Activated CD4-positive, CD25-positive, alpha-beta regulatory T cell treated with anti-CD3 and anti-CD28 coated beads, Interleukin-2, amount 50 U/mL, for 16 hours (primary cell): ENCODE measurements at regions not wholly inside any gene's neighbourhood (a gene's known extent, or its start where the extent isn't known, plus 50 kb on each side); places are given as distances from the start of the nearest gene placed in this dataset.

Experiments used
- DNase-seq: peaks from one replicate; pipeline ENCODE4 v3.0.0-alpha.2; 2020; ENCODE audit warnings: low read depth, low spot score

DNA sequence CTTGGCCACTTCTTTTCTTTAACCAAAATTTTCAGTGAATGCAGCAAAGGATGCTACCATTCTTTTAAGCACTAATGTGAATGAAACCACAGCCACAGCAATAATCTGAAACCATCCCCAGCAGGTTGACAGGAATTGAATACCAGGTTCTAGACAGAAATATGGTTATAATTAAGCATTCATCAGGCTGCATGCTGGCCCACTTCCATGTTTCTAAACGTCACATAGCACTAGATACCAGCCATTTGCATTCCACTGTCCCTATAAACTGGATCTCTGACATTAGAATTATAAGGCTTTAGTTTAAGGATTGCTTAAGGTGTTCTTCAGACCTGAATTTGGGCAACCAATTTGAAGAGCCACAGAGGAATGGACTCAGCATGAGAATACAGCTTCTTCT lies 340.8 kb upstream of the KLF6 start:
- no peak for DNase-seq

DNA sequence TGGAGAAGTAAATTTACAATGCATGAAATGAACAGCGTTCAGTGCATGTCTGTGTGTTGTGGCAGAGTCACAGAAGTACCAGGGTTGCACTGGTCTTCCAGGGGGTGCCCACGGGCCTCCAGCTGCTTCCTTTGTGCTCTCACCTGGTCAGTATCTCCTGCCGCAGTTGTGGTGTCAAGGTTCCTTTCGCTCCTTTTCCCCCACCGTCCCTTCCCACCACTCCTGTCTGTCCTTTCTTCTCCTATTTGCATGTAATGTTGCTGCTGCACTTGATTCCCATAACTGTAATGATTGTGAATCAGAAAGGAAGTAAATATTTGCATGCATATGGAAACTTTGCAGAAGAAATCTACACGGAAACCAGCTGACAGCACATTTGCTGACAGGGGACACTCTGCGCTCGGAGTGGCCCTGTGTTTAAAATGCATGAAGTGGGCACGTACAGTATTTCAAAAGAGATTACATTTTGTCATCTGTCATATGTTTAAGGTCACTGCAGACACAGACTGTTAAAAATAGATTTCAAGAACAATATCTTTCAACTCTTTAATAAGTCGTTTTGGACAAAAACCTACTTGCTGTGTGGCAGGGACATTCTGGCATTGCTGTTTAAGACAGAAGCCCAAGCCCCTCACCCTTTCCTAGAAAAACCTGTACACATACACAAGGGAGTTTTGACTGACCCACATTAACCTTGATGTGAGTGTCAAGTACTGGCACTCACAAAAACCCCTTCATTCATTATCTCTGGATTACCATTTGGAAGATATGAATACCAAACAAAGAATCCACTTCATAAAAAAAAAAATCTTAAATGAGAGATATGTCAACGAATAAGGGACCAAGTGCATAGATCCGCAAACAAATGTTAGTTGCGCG lies 336.7 kb upstream of the KLF6 start:
- DNase-seq, result no peak

DNA sequence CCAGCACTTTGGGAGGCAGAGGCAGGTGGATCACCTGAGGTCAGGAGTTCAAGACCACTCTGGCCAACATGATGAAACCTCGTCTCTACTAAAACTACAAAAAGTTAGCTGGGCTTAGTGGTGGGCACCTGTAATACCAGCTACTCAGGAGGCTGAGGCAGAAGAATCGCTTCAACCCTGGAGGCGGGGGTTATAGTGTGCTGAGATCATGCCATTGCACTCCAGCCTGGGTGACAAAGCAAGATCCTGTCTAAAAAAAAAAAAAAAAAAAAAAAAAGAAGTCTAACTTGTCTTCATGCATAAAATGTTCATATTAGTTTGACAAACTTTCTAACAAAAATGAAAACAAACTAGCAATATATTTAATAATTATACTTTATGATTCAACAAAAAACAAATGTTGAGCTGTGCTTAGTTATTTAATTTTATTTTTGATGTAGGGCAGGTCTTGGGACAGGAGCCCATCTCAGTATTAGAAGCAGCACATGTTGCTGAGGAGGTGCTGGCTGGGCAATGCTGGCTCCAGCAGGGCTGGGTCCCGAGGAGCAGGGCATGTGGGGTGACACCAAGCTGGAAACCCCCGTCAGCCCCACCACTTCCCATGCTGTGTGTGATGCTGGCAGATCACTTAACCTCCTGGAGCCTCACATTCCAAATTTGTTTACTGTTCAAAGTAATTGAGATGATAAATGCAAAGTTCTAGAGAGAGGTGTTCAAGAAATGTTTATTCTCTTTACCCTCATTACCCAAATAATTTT lies 335.3 kb upstream of the KLF6 start:
- no peak for DNase-seq

DNA sequence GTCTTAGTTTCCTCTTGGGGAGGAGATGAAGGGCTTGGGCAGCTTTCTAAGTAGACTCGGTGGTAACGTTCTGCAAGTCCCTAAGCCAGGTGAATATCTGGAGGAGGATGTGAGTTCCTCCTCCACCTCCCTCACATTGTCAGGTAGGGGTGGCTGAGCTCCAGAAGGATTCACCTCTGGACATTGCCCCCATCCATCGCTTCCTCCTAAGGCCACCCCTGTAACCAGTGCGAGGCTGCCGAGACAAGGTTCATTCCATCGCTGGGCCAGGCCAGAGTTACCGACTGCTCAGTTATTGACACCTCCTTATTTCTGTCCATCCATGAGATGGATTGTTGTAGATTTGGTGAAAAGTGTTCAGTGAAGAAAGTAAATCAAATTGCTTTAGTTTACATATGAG lies 334.1 kb upstream of the KLF6 start:
- no peak for DNase-seq

DNA sequence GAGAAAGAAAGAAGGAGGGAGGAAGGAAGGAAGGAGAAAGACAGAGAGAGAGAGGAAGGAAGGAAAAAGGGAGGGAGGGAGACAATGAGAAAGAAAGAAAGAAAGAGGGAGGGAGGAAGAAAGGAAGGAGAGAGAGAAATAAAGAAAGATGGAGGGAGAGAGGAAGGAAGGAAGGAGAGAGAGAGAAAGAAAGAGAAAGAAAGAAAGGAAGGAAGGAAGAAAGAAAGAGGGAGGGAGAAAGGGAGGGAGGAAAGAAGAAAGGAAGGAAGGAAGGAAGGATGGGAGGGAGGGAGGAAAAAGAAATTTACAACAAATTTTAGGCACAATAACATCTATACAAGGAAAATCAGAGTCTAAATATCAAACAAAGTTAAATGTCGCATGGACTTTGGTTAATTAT lies 332.6 kb upstream of the KLF6 start:
- no peak for DNase-seq

DNA sequence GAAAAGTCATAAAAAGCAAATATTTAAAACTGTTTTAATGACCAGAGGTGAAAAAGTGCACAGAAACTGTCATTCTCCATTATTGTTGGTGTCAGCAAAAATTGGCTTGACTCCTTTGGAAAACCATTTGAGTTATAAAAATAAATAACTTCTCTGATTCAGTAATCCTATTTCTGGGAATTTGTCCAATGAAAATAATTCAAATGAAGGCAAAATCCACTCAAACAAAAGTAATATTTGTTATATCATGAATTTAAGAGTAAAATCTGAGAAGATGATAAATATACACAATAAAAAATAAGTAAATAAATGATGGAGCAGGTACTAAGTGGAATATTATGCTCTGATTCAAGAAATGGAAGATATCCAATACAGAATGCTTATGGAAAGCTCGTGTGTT lies 326.6 kb upstream of the KLF6 start:
- no peak for DNase-seq

DNA sequence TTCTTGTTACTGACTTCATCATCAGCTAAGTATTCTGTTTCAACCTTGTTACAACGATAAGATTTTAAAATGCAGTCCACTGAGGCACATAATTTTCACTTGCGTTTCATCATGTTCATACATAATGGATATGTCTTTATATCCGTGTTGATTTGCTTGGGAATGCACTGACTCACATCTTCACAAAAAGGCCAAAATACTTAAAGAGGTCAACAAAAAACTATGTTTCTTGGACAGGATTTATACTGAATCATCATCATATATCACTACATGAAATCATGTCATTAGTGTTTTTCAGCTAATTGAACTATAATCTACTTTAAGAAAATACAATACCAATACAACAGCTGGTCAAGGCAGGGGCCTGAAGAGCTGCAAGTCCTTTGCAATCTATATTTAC lies 324.5 kb upstream of the KLF6 start:
- DNase-seq, result no peak

DNA sequence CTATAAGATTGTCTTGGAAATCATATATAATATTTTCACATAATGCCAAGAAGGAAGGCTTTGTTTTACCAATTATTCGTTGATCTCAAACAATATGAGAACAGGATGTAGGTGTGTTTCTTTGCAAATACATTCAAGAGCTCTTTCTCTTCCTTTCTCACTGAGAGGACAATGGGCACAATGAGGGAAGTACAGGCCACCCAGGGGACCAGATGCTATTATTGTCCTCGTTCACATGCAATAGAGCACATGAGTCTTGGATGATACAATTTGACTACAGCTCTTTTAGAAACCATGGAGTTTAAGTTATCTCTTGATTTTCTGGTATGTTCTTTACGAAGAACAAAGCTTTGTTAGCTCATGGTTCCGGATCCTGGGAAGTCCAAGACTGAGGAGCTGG lies 323.7 kb upstream of the KLF6 start:
- no peak for DNase-seq

DNA sequence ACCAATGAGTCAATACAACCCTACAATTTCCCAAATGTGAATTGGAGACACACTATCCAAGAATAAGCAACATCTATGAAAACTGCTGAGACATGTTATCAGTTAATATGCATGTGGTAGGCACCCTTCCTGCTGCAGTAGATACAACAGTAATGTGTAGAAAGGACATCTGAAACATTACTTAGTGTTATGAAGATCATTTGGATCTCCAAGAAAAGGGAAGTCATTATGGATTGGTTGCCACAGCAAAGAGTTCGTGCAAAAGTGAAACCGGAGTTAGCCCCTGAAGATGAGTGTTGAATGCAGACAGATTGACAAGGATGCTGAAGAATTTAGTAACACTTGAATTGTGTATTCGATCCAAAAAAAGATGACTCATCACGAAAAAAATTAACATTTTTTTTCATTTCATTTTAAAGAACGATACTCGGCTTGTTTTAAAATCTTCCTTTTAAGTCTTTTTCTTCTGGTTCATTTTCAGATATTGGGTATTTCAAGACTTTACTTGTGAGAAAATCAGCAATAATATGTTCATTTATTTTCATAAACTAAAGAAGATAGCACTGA lies 322.4 kb upstream of the KLF6 start:
- no peak for DNase-seq

DNA sequence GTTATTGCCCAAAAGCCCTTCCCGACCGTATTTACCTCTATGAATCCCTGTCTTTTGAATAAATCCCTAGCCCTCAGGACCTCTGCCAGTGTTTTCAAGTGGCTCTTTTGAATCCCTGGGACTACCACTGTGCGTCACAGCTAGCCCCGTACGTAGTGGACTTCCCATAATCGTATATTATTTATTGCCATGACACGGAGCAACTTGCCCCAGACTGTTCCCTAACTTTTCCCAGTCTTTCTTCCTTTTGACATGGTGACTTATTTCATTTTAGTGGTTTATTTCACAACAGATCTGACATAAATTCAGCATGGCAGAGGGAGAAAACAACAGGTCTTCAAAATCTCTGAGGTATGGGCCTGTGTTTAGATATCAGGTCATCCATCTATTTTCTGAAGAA lies 318.6 kb upstream of the KLF6 start:
- no peak for DNase-seq

DNA sequence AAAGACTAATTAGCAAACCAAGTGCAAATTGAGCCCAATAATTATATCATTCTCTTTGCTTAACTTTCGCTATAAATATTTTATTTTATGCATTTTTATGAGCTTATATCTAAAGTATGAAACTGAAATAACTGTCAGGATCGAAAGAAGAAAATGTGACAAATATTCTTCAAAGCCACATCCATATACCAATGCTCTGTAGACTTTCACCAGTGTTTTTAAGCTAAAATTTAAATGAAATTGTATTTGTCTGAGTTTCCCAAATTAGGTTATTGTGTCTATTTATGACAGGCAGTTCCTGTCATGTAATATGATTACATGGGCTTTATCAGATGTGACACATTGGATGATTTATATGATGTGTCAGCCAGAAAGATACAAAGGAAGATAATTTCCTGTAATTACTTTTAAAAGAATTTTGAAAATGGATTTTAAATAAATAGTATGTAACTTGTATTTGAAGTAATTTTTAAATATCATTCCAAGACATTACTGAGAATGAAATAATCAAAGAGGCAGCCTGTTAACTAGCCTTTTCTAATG lies 317.9 kb upstream of the KLF6 start:
- no peak for DNase-seq

DNA sequence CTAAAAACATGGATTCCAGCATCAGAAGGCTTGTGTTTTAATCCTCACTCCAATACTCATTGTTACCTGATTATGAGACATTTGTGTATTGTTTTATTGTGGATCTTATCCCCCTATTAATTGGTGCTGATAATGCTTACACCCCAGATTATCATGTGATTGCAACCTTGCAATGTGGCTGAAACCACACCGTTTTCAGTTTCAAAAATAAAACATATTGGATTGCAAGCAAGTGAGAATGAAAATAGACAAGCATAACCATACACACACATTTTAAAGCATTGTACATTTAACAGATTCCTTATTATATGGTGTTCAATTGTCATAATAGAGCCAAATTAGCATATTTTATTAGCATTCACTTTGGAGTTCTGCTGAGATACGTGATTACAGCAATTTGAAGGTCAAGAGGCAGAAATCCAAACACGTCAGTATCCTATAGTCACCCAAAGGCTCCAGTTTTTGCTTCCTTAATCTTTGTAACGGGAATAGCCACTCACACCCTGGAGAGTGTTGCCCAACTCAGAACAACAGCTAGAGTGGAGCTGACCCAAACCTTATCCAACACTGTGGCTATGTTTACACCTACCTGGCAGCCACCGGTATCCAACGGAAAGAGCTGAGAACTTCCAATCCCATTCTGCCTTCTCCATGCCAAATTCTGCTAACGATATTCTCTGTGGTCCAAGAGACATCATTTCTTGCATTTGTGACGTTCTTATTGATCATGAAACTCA lies 317.1 kb upstream of the KLF6 start:
- DNase-seq, result no peak

DNA sequence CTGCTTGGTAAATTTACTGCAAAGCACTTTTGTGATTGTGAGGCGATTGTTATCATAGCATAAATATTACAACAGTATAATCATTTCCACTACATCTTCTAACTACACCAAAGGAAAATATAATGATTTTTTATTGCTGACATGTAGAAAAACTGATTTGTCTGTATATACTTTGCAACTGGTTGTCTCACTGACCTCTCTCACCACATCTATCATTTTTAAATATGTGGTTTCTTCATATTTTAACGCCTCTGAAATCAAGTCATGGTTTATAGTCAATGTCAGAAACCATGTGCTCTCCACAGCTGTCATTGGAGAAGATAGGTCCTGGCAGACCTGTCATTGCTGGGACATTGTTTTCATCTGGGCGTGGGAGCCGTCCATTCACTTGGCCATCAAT lies 315.4 kb upstream of the KLF6 start:
- no peak for DNase-seq

DNA sequence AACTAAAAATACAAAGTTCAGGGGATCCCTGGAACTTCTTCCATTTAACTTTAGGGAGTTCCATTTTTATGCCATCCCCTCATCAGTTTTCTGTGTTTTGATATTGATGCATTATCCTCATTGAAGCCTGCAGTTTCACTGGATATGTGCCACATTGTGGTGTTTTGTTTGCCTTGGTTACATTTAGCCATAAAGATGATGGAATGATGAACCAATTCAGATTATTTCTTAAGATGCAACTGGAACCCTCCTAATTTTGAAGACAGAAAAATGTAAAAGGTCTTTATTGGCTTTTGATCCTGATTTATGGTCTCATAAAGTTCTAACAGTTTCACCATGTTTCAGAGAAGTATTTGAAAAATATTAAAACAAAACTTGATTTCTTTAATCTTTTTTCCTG lies 314.2 kb upstream of the KLF6 start:
- DNase-seq, result no peak

DNA sequence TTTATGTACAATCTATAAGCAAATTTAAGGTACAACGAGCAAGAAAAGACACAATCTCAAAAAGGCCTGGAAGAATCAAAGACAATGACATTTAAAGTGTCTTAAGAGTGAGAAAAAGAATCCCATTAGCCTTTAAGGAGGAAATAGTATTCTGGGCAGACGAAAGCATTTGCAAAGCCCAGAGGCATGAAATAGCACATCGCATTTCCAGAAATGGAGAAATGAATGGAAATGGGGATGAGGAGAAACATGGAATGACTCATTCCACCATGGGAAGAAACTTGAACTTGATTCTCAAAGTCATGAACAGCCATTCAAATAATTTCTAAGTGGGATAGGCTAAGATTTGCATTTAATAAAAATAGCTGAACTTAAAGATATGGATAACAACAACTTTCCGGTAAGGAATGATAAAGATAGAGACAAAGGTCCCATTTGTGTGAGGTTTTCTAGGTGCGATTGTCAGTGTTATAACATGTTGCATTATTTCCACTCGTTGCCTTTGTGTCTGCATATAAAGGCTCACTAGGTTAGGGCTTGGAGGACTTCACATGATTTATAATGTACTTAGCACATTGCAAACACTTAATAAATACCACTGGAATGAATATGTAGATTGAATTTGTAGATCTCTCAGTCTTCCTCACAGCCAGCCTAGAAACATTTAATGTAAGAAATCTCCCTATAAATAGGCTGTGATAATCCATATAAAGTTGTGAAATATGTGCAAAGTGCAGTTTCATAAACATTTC lies 310.3 kb upstream of the KLF6 start:
- no peak for DNase-seq

DNA sequence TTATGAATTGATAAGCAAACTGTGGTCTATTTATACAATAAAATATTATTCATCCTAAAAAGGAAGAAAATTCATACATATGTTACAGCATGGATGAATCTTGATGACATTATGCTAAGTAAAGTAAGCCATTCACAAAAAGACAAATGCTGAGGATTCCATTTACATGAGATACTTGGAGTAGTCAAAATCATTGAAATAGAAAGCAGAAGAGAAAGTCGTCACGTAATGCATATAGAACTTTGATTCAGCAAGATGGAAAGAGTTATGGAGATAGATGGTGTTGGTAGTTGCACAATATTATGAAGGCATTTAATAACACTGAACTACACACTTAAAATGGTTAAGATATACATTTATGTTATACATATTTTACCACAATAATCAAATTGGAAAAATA lies 309.7 kb upstream of the KLF6 start:
- DNase-seq, result no peak

DNA sequence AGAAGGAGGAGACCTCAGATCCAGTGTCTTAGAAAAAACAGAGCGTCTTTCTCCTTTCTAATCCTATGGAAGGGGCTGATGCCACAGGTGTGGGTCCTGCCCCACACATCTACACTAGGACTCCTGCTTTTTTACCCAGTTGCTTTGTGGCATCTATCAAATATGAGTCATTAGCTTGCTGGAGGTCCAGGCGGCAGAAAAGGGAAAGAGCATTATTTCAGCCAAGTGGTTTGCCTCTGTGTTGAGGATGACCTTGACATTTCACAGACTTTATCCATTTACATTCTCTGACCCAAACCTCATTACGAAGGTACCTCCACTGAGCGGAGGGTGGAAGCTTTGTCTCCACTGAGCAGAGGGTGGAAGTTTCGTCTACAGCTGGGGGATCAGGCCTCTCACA lies 308.4 kb upstream of the KLF6 start:
- no peak for DNase-seq

DNA sequence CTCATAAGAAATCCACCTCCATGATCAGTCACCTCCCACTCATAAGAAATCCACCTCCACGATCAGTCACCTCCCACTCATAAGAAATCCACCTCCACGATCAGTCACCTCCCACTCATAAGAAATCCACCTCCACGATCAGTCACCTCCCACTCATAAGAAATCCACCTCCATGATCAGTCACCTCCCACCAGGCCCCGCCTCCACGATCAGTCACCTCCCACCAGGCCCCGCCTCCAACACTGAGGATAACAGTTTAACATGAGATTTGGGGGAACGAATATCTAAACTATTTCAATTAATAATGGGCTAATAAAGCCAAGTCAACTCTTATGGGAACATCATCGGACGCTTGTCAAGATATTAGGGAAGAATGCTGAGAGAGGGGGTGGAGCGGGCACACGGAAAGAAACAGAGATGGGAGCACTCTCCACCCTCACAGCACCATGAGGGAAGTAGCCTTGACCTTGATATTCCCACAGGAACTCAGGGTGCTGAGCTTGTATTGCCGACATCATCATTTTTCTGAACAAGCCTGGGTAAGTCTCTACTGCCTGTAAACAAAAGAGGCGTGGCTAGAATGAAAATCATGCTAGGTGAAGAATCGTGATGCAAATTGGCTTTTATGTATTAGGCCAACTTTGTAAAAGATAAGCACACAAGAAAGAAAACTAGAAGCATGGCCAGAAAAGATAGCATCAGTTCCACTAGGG lies 303.5 kb upstream of the KLF6 start:
- DNase-seq, result no peak

DNA sequence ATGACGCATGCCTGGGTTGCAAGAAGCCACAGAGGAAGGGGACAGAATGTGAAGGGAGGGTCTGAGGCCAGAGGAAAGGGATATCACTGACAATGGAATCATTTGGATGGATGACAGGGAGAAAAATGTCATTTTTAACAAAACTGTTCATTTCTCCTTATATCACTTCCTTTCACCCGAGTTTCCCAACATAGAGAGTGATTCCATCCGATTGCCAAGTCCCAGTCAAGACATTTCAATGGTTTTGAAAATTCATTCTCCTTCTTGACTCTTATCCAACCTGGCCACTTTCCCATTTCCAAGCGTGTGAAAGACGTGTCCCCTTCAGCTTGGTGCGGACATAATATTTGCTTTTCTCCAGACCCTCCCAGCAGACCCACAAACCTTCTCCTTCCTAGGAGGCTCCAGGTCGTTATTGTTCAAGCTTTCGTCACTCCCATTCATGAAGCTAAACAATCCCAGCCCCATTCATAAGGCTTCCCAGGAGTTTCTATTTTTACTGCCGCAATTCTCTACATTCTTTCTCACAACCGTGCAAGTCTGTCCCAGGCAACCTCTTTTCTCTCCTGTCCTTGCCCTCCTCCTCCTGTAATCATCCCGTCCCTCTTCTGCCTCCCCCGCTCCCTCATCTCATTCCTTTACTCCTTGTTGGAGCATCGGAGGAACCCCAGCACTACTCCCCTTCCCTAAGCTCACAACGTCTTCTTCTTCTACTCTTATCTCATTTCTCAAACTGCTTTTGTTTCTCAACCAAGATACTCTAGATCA lies 301.3 kb upstream of the KLF6 start:
- no peak for DNase-seq

DNA sequence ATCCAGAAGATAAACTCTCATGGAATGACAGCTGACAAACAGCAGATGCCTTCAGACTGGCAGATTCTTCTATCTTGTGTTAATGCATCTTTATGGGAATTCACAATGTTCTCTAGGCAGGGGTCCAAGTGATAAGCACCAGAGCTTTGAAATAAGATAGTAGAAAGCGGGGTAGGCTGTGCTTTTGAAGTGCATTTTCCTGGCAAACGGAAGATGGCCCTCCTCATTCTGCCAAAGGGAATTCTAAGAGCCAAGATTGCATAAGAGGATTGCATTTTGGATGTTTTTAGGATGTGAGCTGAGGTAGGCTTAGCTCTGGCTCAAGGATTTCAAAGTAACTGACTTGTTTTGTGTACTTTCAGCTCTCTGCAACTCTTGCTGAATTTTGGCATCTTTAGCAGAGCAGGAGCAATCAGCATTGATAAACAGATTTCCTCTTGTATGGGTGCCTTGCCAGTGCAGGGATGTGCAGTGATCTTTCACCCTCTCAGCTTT lies 298.5 kb upstream of the KLF6 start:
- DNase-seq, result no peak
